Endothelial cell of umbilical vein (primary cell): ENCODE measurements at regions not wholly inside any gene's neighbourhood (a gene's known extent, or its start where the extent isn't known, plus 50 kb on each side); places are given as distances from the start of the nearest gene placed in this dataset.

Experiments
- CTCF ChIP-seq, 2 donors: IDR thresholded peaks; 1 replicate in 1 of 2; 2 replicates in 1 of 2; pipeline ENCODE4 v1.5.1; 2011; ENCODE audit warnings: low read length in 2 of 2, mild to moderate bottlenecking in 2 of 2, moderate library complexity in 2 of 2, control low read depth in 1 of 2, inconsistent platforms in 1 of 2, low read depth in 1 of 2; ENCODE audit not compliant: insufficient read depth in 1 of 2; ENCODE audit errors: extremely low read depth in 1 of 2
- EZH2 ChIP-seq: IDR thresholded peaks from 2 replicates; pipeline ENCODE4 v1.6.1; 2012; ENCODE audit warnings: borderline replicate concordance, low read depth, mild to moderate bottlenecking, moderate library complexity, low read length, inconsistent platforms; ENCODE audit not compliant: severe bottlenecking
- GATA2 ChIP-seq: IDR thresholded peaks from 2 replicates; pipeline ENCODE4 v1.7.0; 2011; ENCODE audit warnings: low read depth, mild to moderate bottlenecking, moderate library complexity, mixed read lengths, low read length; ENCODE audit not compliant: insufficient read length, insufficient read depth
- JUN ChIP-seq: IDR thresholded peaks from 2 replicates; pipeline ENCODE4 v1.6.1; 2011; ENCODE audit warnings: borderline replicate concordance, low read depth; ENCODE audit not compliant: insufficient read length, insufficient read depth
- MAX ChIP-seq: IDR thresholded peaks from 2 replicates; pipeline ENCODE4 v1.6.1; 2011; ENCODE audit not compliant: insufficient read depth, insufficient read length
- MYC ChIP-seq: IDR thresholded peaks from one replicate; pipeline ENCODE4 v1.6.1; 2011; ENCODE audit warnings: mild to moderate bottlenecking, low read depth, low read length
- POLR2A ChIP-seq: IDR thresholded peaks from 2 replicates; pipeline ENCODE4 v1.6.1; 2012; ENCODE audit warnings: low read depth, mild to moderate bottlenecking, control low read depth, low read length
- POLR2AphosphoS5 ChIP-seq: IDR thresholded peaks from 2 replicates; pipeline ENCODE4 v1.6.1; 2012; ENCODE audit warnings: low read depth, mild to moderate bottlenecking, control low read depth, low read length, moderate library complexity; ENCODE audit not compliant: insufficient read depth

GRCh38 chr6:90918361-90918760, 331.5 kb upstream of the MAP3K7 start:
- TF ChIP-seq CTCF (IDR thresholded peaks at IDR 0.05; ENCODE audit: extremely low read depth in 1 of 2, insufficient read depth in 1 of 2, low read depth in 1 of 2, low read length in 2 of 2) = no peak
- no peak for TF ChIP-seq POLR2AphosphoS5
- no peak for TF ChIP-seq POLR2A
- TF ChIP-seq EZH2 = no peak
- no peak for TF ChIP-seq MAX
- no peak for TF ChIP-seq JUN
- no peak for TF ChIP-seq GATA2
- TF ChIP-seq MYC = no peak
